GM12878 (cell line): ENCODE measurements at regions not wholly inside any gene's neighbourhood (a gene's known extent, or its start where the extent isn't known, plus 50 kb on each side); places are given as distances from the start of the nearest gene placed in this dataset.

Experiments
- ATAC-seq: fragments of 200-7000 bp; cut with Tn5 transposase; 3 replicates; pipeline ENCODE4 v1.9.1; 2020; ENCODE audit warnings: mild to moderate bottlenecking, moderate library complexity
- BruUV-seq: library from RNA; stranded (reverse); fragments of 400-500 nt; replicated peaks from 2 replicates; lab custom pipeline; 2021; lab: Mats Ljungman, UMichigan
- CTCF ChIA-PET: fragments of 300-600 bp; sonication (Branson Sonifier 250); formaldehyde crosslinking; extraction: SDS; loops from one replicate; lab custom pipeline; 2021; ENCODE audit warnings: inconsistent platforms; lab: Yijun Ruan, JAX
- POLR2A ChIA-PET: fragments of 350-600 bp; formaldehyde crosslinking; extraction: SDS; loops from one replicate; lab custom pipeline; 2021; ENCODE audit warnings: inconsistent platforms; lab: Charles Lee
- RAD21 ChIA-PET: fragments of 300-600 bp; sonication (Branson Sonifier 250); formaldehyde crosslinking; loops from one replicate; lab custom pipeline; 2023; ENCODE audit warnings: antibody characterized with exemption; ENCODE audit not compliant: unreplicated experiment; lab: Charles Lee
- SMC1A ChIA-PET: fragments of 300-600 bp; sonication (Branson Sonifier 250); formaldehyde crosslinking; loops from one replicate; lab custom pipeline; 2023; ENCODE audit not compliant: unreplicated experiment, uncharacterized antibody; lab: Charles Lee
- DNase-seq: peaks from one replicate; pipeline ENCODE4 v3.0.0-alpha.2; 2011; ENCODE audit warnings: low read depth, low spot score
- FAIRE-seq: peaks from 3 replicates; lab custom pipeline; 2011; peaks lifted over from hg19 to GRCh38; lab: Jason Lieb, UNC
- H2AFZ ChIP-seq: 2 replicates; pipeline ENCODE4 v1.6.0; 2011; ENCODE audit warnings: low read depth, low read length, control low read depth; ENCODE audit not compliant: control insufficient read depth
- H3K27ac ChIP-seq: 2 replicates; pipeline ENCODE4 v1.5.1; 2011; ENCODE audit warnings: control low read depth; ENCODE audit not compliant: control insufficient read depth, insufficient read depth
- H3K27me3 ChIP-seq, 2 experiments: replicated peaks in 1 of 2; 2 replicates each; pipeline versions ENCODE4 v1.6.0 to v1.6.1; 2011; ENCODE audit warnings: low read length in 1 of 2; ENCODE audit not compliant: control insufficient read depth in 2 of 2, insufficient read depth in 2 of 2
- H3K36me3 ChIP-seq, 2 experiments: 2 replicates each; pipeline ENCODE4 v1.5.1; 2011; ENCODE audit warnings: low read length in 1 of 2; ENCODE audit not compliant: control insufficient read depth in 2 of 2, insufficient read depth in 2 of 2
- H3K4me1 ChIP-seq: 2 replicates; pipeline ENCODE4 v1.6.1; 2011; ENCODE audit warnings: mild to moderate bottlenecking, low read length, moderate library complexity, mixed read lengths; ENCODE audit not compliant: control insufficient read depth, insufficient read depth
- H3K4me2 ChIP-seq: 2 replicates; pipeline ENCODE4 v1.6.0; 2011; ENCODE audit warnings: control low read depth; ENCODE audit not compliant: control insufficient read depth, insufficient read depth
- H3K4me3 ChIP-seq: fragments of 200-600 bp; sonication (generic); 2 replicates; pipeline ENCODE4 v1.5.1; 2016
- H3K79me2 ChIP-seq: 2 replicates; pipeline ENCODE4 v1.6.0; 2011; ENCODE audit warnings: low read length; ENCODE audit not compliant: control insufficient read depth, insufficient read depth
- H3K9ac ChIP-seq: 2 replicates; pipeline ENCODE4 v1.8.0; 2011; ENCODE audit warnings: low read length, control low read depth, mixed read lengths; ENCODE audit not compliant: control insufficient read depth, insufficient read depth
- H3K9me3 ChIP-seq: replicated peaks from 3 replicates; pipeline ENCODE4 v1.5.1; 2011; ENCODE audit warnings: mild to moderate bottlenecking, low read length; ENCODE audit not compliant: control insufficient read depth, insufficient read depth
- H4K20me1 ChIP-seq: 2 replicates; pipeline ENCODE4 v1.6.0; 2011; ENCODE audit not compliant: control insufficient read depth, insufficient read depth
- BRCA1 ChIP-seq: IDR thresholded peaks from 2 replicates; pipeline ENCODE4 v1.6.1; 2011; ENCODE audit warnings: low read depth, low read length, improper control_type of control experiment
- CHD1 ChIP-seq: IDR thresholded peaks from 2 replicates; pipeline ENCODE4 v1.6.1; 2012; ENCODE audit warnings: low read depth, low read length, improper control_type of control experiment
- FOXK2 ChIP-seq: fragments of 450-650 bp; IDR thresholded peaks from 2 replicates; pipeline ENCODE4 v1.6.1; 2017; ENCODE audit warnings: mild to moderate bottlenecking, moderate library complexity
- MYC ChIP-seq: IDR thresholded peaks from 2 replicates; pipeline ENCODE4 v1.6.1; 2011; ENCODE audit warnings: mild to moderate bottlenecking, low read length, moderate library complexity, inconsistent platforms; ENCODE audit not compliant: insufficient read depth, insufficient replicate concordance, insufficient read length, severe bottlenecking
- RUNX3 ChIP-seq: IDR thresholded peaks from 2 replicates; pipeline ENCODE4 v1.6.1; 2012; ENCODE audit warnings: low read length, inconsistent platforms
- SMARCA5 ChIP-seq: fragments of 450-650 bp; IDR thresholded peaks from 2 replicates; pipeline ENCODE4 v1.6.1; 2017; ENCODE audit warnings: mild to moderate bottlenecking
- SRF ChIP-seq, 2 experiments: IDR thresholded peaks; 2 replicates each; pipeline ENCODE4 v1.6.1; 2011; ENCODE audit warnings: low read depth in 2 of 2, low read length in 2 of 2, mild to moderate bottlenecking in 1 of 2, moderate library complexity in 1 of 2
- ZBTB11 ChIP-seq: fragments of 450-650 bp; formaldehyde crosslinking; IDR thresholded peaks from 2 replicates; pipeline ENCODE4 v1.5.0; 2022; ENCODE audit warnings: mild to moderate bottlenecking, missing genetic modification characterization
- ZNF24 ChIP-seq: fragments of 450-650 bp; IDR thresholded peaks from 2 replicates; pipeline ENCODE4 v1.6.1; 2017; ENCODE audit warnings: antibody characterized with exemption, mild to moderate bottlenecking
- ZNF384 ChIP-seq: IDR thresholded peaks from 2 replicates; pipeline ENCODE4 v1.6.1; 2012; ENCODE audit warnings: low read depth, mild to moderate bottlenecking, low read length, improper control_type of control experiment, borderline replicate concordance
- WGBS: methylation state at CpG from one replicate; pipeline ENCODE4 v1.1.6; 2016; ENCODE audit warnings: low lambda C conversion rate; ENCODE audit not compliant: insufficient replicate concordance, insufficient coverage; ENCODE audit errors: missing lambda C conversion rate; 5-methylcytosine and 5-hydroxymethylcytosine counted together
- in situ Hi-C: fragments of 300-500 bp; cut with MboI; formaldehyde crosslinking; loops from 9 replicates; pipeline ENCODE4 v1.14.3; 2018; ENCODE audit warnings: mixed read lengths
- intact Hi-C: fragments of 100-400 bp; cut with micrococcal nuclease; formaldehyde crosslinking; loops from one replicate; pipeline ENCODE4 v1.14.2; 2022; ENCODE audit not compliant: unreplicated experiment
- TF ChIP-seq, protein P1 (sequence below): fragments of 450-650 bp; IDR thresholded peaks from 2 replicates; pipeline ENCODE4 v1.6.1; 2017; ENCODE audit warnings: mild to moderate bottlenecking
- TF ChIP-seq, protein P2 (sequence below): fragments of 450-650 bp; IDR thresholded peaks from 2 replicates; pipeline ENCODE4 v1.6.1; 2017; ENCODE audit warnings: low read depth, mild to moderate bottlenecking, moderate library complexity

GRCh38 chrX:94265323-94265722, 591.3 kb downstream of the FAM133A start:
- RAD21 ChIA-PET, result no interaction called here
- Histone ChIP-seq H3K4me1 (no peaks in the 10 kb centered on the region), H2AFZ (no peak overlapping the region), H3K79me2 (no peaks in the 10 kb centered on the region)
- DNase-seq, result no peak
- TF ChIP-seq MYC (no peak), ZNF384 (no peak), SRF (IDR thresholded peaks at IDR 0.05; ENCODE audit: low read depth in 2 of 2, low read length in 2 of 2) (no peak), ZBTB11 (CRISPR knock-in tag) (no peak), BRCA1 (no peak), FOXK2 (no peak), ZNF24 (no peak), SMARCA5 (no peak), RUNX3 (no peak), CHD1 (no peak)
- TF ChIP-seq, protein P1, sequence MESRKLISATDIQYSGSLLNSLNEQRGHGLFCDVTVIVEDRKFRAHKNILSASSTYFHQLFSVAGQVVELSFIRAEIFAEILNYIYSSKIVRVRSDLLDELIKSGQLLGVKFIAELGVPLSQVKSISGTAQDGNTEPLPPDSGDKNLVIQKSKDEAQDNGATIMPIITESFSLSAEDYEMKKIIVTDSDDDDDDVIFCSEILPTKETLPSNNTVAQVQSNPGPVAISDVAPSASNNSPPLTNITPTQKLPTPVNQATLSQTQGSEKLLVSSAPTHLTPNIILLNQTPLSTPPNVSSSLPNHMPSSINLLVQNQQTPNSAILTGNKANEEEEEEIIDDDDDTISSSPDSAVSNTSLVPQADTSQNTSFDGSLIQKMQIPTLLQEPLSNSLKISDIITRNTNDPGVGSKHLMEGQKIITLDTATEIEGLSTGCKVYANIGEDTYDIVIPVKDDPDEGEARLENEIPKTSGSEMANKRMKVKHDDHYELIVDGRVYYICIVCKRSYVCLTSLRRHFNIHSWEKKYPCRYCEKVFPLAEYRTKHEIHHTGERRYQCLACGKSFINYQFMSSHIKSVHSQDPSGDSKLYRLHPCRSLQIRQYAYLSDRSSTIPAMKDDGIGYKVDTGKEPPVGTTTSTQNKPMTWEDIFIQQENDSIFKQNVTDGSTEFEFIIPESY, result no peak
- TF ChIP-seq, protein P2, sequence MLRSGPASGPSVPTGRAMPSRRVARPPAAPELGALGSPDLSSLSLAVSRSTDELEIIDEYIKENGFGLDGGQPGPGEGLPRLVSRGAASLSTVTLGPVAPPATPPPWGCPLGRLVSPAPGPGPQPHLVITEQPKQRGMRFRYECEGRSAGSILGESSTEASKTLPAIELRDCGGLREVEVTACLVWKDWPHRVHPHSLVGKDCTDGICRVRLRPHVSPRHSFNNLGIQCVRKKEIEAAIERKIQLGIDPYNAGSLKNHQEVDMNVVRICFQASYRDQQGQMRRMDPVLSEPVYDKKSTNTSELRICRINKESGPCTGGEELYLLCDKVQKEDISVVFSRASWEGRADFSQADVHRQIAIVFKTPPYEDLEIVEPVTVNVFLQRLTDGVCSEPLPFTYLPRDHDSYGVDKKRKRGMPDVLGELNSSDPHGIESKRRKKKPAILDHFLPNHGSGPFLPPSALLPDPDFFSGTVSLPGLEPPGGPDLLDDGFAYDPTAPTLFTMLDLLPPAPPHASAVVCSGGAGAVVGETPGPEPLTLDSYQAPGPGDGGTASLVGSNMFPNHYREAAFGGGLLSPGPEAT, result no peak
- TF ChIP-seq, all 136 proteins: peak for 0
- POLR2A ChIA-PET, result no interaction called here
- ATAC-seq, result no peak
- FAIRE-seq, result no peak
- CTCF ChIA-PET, result no interaction called here
- Histone ChIP-seq H3K9me3 (no peaks in the 10 kb centered on the region), H3K9ac (no peak overlapping the region), H3K27me3 (no peaks in the 10 kb centered on the region), H3K27ac (no peak overlapping the region), H3K4me3 (no peak overlapping the region), H3K36me3 (no peaks in the 10 kb centered on the region), H4K20me1 (no peaks in the 10 kb centered on the region), H3K4me2 (no peak overlapping the region)
- BruUV-seq, result no TSS peak
- in situ Hi-C loops (no loop called here), intact Hi-C loops (no loop called here)
- WGBS, result 0% methylated on average over 1 of the region's 1 CpG
- SMC1A ChIA-PET, result no interaction called here
